H1 (cell line): ENCODE measurements at regions not wholly inside any gene's neighbourhood (a gene's known extent, or its start where the extent isn't known, plus 50 kb on each side); places are given as distances from the start of the nearest gene placed in this dataset.

Source experiments
- CTCF ChIA-PET: fragments of 300-600 bp; sonication (Branson Sonifier 250); formaldehyde crosslinking; loops from one replicate; lab custom pipeline; 2021; ENCODE audit not compliant: partially characterized antibody; lab: Charles Lee
- POLR2A ChIA-PET: fragments of 300-600 bp; sonication (Branson Sonifier 250); formaldehyde crosslinking; loops from one replicate; lab custom pipeline; 2021; ENCODE audit warnings: inconsistent platforms; ENCODE audit not compliant: partially characterized antibody; lab: Charles Lee
- DNase-seq, 2 experiments: peaks; one replicate each; pipeline versions ENCODE4 v3.0.0 to v3.0.0-alpha.2; 2010 to 2022; ENCODE audit warnings: low spot score in 2 of 2, low read depth in 1 of 2, mixed read lengths in 1 of 2
- FAIRE-seq: peaks from 2 replicates; lab custom pipeline; 2011; peaks lifted over from hg19 to GRCh38; lab: Jason Lieb, UNC
- H2AFZ ChIP-seq: 2 replicates; pipeline ENCODE4 v1.8.1; 2012; ENCODE audit warnings: low read length, inconsistent platforms
- H2AK5ac ChIP-seq: 2 replicates; pipeline ENCODE4 v1.6.1; 2013; ENCODE audit warnings: low read depth, low read length
- H2BK120ac ChIP-seq: replicated peaks from 2 replicates; pipeline ENCODE3; 2013; ENCODE audit warnings: low read depth, low read length, inconsistent platforms
- H2BK12ac ChIP-seq: 2 replicates; pipeline ENCODE4 v1.6.1; 2013; ENCODE audit warnings: low read depth, low read length
- H2BK15ac ChIP-seq: 2 replicates; pipeline ENCODE4 v1.6.1; 2013; ENCODE audit warnings: low read length
- H2BK20ac ChIP-seq: 2 replicates; pipeline ENCODE4 v1.6.1; 2013; ENCODE audit warnings: low read length
- H2BK5ac ChIP-seq: 2 replicates; pipeline ENCODE4 v1.6.1; 2013; ENCODE audit warnings: low read depth, low read length
- H3K14ac ChIP-seq: 2 replicates; pipeline ENCODE4 v1.6.1; 2013; ENCODE audit warnings: inconsistent platforms; ENCODE audit not compliant: insufficient read length
- H3K18ac ChIP-seq: 2 replicates; pipeline ENCODE4 v1.6.1; 2013; ENCODE audit warnings: low read length; ENCODE audit errors: extremely low read depth
- H3K23ac ChIP-seq: 2 replicates; pipeline ENCODE4 v1.6.1; 2013; ENCODE audit warnings: inconsistent platforms; ENCODE audit not compliant: insufficient read length
- H3K23me2 ChIP-seq: 2 replicates; pipeline ENCODE4 v1.6.1; 2013; ENCODE audit warnings: low read depth, low read length
- H3K27ac ChIP-seq: 2 replicates; pipeline ENCODE4 v1.6.1; 2011; ENCODE audit warnings: low read depth, low read length, inconsistent platforms
- H3K27me3 ChIP-seq, 4 experiments: replicated peaks in 1 of 4; 1 replicate in 1 of 4; 2 replicates in 3 of 4; pipeline versions ENCODE4 v1.6.1 to v1.8.1; 2011 to 2013; ENCODE audit warnings: low read length in 3 of 4, mild to moderate bottlenecking in 3 of 4, inconsistent platforms in 2 of 4, mixed read lengths in 2 of 4, moderate library complexity in 1 of 4; ENCODE audit not compliant: control insufficient read depth in 3 of 4, insufficient read depth in 3 of 4; ENCODE audit errors: extremely low read depth in 1 of 4
- H3K36me3 ChIP-seq, 4 experiments: 2 replicates each; pipeline versions ENCODE4 v1.6.1 to v1.8.1; 2011 to 2013; ENCODE audit warnings: mild to moderate bottlenecking in 4 of 4, low read length in 3 of 4, moderate library complexity in 2 of 4, control low read depth in 1 of 4, inconsistent platforms in 1 of 4; ENCODE audit not compliant: insufficient read depth in 4 of 4, control insufficient read depth in 2 of 4
- H3K4ac ChIP-seq: replicated peaks from 2 replicates; pipeline ENCODE3; 2013; ENCODE audit warnings: low read length, low read depth, mixed read lengths, inconsistent platforms; ENCODE audit not compliant: insufficient read length
- H3K4me1 ChIP-seq, 4 experiments: replicated peaks in 1 of 4; 1 replicate in 1 of 4; 2 replicates in 3 of 4; pipeline versions ENCODE4 v1.6.1 to v1.8.1; 2011 to 2013; ENCODE audit warnings: low read length in 3 of 4, inconsistent platforms in 2 of 4, mixed read lengths in 1 of 4; ENCODE audit not compliant: insufficient read depth in 4 of 4, control insufficient read depth in 3 of 4
- H3K4me2 ChIP-seq, 2 experiments: 2 replicates each; pipeline versions ENCODE4 v1.6.1 to v1.8.1; 2011 to 2013; ENCODE audit warnings: low read depth in 2 of 2, low read length in 2 of 2, control low read depth in 1 of 2, inconsistent platforms in 1 of 2, mild to moderate bottlenecking in 1 of 2; ENCODE audit not compliant: insufficient read depth in 1 of 2
- H3K4me3 ChIP-seq, 4 experiments: fragments of 200-600, 300-600 bp in 1 of 4; sonication (generic), shearing (Covaris generic), sonication (Bioruptor Twin) in 1 of 4; 2 replicates each; pipeline versions ENCODE4 v1.5.1 to v1.8.1; 2011 to 2016; ENCODE audit warnings: low read length in 4 of 4, low read depth in 3 of 4, control low read depth in 2 of 4, inconsistent platforms in 2 of 4, mild to moderate bottlenecking in 2 of 4, mixed read lengths in 1 of 4, moderate library complexity in 1 of 4; ENCODE audit not compliant: insufficient read depth in 2 of 4; ENCODE audit errors: extremely low read depth in 1 of 4
- H3K56ac ChIP-seq: replicated peaks from 2 replicates; pipeline ENCODE3; 2013; ENCODE audit warnings: low read depth, mild to moderate bottlenecking, mixed read lengths, low read length, inconsistent platforms; ENCODE audit not compliant: insufficient read length
- H3K79me1 ChIP-seq: 2 replicates; pipeline ENCODE4 v1.6.1; 2013; ENCODE audit warnings: low read depth, low read length, control low read depth
- H3K79me2 ChIP-seq, 2 experiments: 2 replicates each; pipeline versions ENCODE4 v1.6.1 to v1.8.1; 2012 to 2013; ENCODE audit warnings: low read length in 2 of 2, mild to moderate bottlenecking in 2 of 2, inconsistent platforms in 1 of 2; ENCODE audit not compliant: insufficient read depth in 2 of 2, control insufficient read depth in 1 of 2
- H3K9ac ChIP-seq, 4 experiments: replicated peaks in 1 of 4; 1 replicate in 1 of 4; 2 replicates in 3 of 4; pipeline versions ENCODE4 v1.6.1 to v1.8.1; 2011 to 2013; ENCODE audit warnings: low read depth in 3 of 4, low read length in 3 of 4, control low read depth in 2 of 4, mild to moderate bottlenecking in 2 of 4, moderate library complexity in 2 of 4, inconsistent platforms in 1 of 4; ENCODE audit errors: extremely low read depth in 1 of 4
- H3K9me3 ChIP-seq, 2 experiments: 2 replicates each; pipeline versions ENCODE4 v1.6.1 to v1.8.1; 2012 to 2013; ENCODE audit warnings: mild to moderate bottlenecking in 2 of 2, moderate library complexity in 2 of 2, control low read depth in 1 of 2, inconsistent platforms in 1 of 2, low read depth in 1 of 2, low read length in 1 of 2, mixed read lengths in 1 of 2; ENCODE audit not compliant: insufficient read depth in 2 of 2
- H4K20me1 ChIP-seq, 2 experiments: replicated peaks in 1 of 2; 2 replicates each; pipeline versions ENCODE3 to v1.8.1; 2011 to 2013; ENCODE audit warnings: inconsistent platforms in 2 of 2, low read length in 2 of 2, mild to moderate bottlenecking in 1 of 2; ENCODE audit not compliant: insufficient read depth in 2 of 2, control insufficient read depth in 1 of 2
- H4K5ac ChIP-seq: 2 replicates; pipeline ENCODE4 v1.6.1; 2013; ENCODE audit warnings: low read length, low read depth, mixed read lengths, inconsistent platforms; ENCODE audit not compliant: insufficient read length
- H4K8ac ChIP-seq: 2 replicates; pipeline ENCODE4 v1.8.0; 2013; ENCODE audit warnings: mild to moderate bottlenecking, moderate library complexity, low read length, inconsistent platforms; ENCODE audit not compliant: insufficient read depth; ENCODE audit errors: extremely low read depth
- H4K91ac ChIP-seq: replicated peaks from 2 replicates; pipeline ENCODE3; 2013; ENCODE audit warnings: low read length, mixed read lengths, inconsistent platforms; ENCODE audit not compliant: insufficient read length
- ASH2L ChIP-seq: fragments of 200-600, 300-600 bp; sonication (generic); IDR thresholded peaks from one replicate; pipeline ENCODE4 v1.7.1; 2017; ENCODE audit warnings: low read length
- ATF2 ChIP-seq: IDR thresholded peaks from 2 replicates; pipeline ENCODE4 v1.6.1; 2012; ENCODE audit warnings: low read length, inconsistent platforms
- BRCA1 ChIP-seq: IDR thresholded peaks from 2 replicates; pipeline ENCODE4 v1.6.1; 2012; ENCODE audit warnings: low read depth, low read length, improper control_type of control experiment
- CBX8 ChIP-seq: fragments of 300-800, 300-1000 bp; sonication (generic); IDR thresholded peaks from 2 replicates; pipeline ENCODE4 v1.7.1; 2016; ENCODE audit warnings: low read depth, low read length, borderline replicate concordance
- CREB1 ChIP-seq: IDR thresholded peaks from 2 replicates; pipeline ENCODE4 v1.6.1; 2012; ENCODE audit warnings: inconsistent platforms
- EP300 ChIP-seq, 2 experiments: IDR thresholded peaks; 1 replicate in 1 of 2; 2 replicates in 1 of 2; pipeline ENCODE4 v1.6.1; 2011 to 2012; ENCODE audit warnings: low read depth in 2 of 2, low read length in 2 of 2, mild to moderate bottlenecking in 2 of 2, borderline replicate concordance in 1 of 2, inconsistent platforms in 1 of 2, moderate library complexity in 1 of 2
- GABPA ChIP-seq: IDR thresholded peaks from 2 replicates; pipeline ENCODE4 v1.6.1; 2011; ENCODE audit warnings: mild to moderate bottlenecking, low read length, moderate library complexity, borderline replicate concordance; ENCODE audit not compliant: insufficient read depth
- JUN ChIP-seq: IDR thresholded peaks from 2 replicates; pipeline ENCODE4 v1.6.1; 2011; ENCODE audit warnings: low read depth, mild to moderate bottlenecking, improper control_type of control experiment, low read length
- MAFK ChIP-seq: IDR thresholded peaks from 2 replicates; pipeline ENCODE4 v1.6.1; 2012; ENCODE audit warnings: low read depth, mild to moderate bottlenecking, improper control_type of control experiment, low read length
- POU5F1 ChIP-seq: IDR thresholded peaks from 2 replicates; pipeline ENCODE4 v1.6.1; 2011; ENCODE audit warnings: low read depth, mild to moderate bottlenecking, low read length, moderate library complexity
- SIN3A ChIP-seq, 2 experiments: IDR thresholded peaks in 1 of 2; conservative IDR thresholded peaks in 1 of 2; 2 replicates each; pipeline ENCODE4 v1.6.1; 2011 to 2012; ENCODE audit warnings: low read length in 2 of 2, improper control_type of control experiment in 1 of 2, low read depth in 1 of 2, mild to moderate bottlenecking in 1 of 2
- SIRT6 ChIP-seq: IDR thresholded peaks from one replicate; pipeline ENCODE4 v1.7.1; 2012; ENCODE audit warnings: low read length, inconsistent platforms
- SRF ChIP-seq: IDR thresholded peaks from 2 replicates; pipeline ENCODE4 v1.6.1; 2011; ENCODE audit warnings: mild to moderate bottlenecking, low read depth, low read length, moderate library complexity
- ZNF274 ChIP-seq: IDR thresholded peaks from 2 replicates; pipeline ENCODE4 v1.7.0; 2012; ENCODE audit warnings: low read length, borderline replicate concordance; ENCODE audit errors: extremely low read depth
- WGBS, 2 experiments: shearing (Covaris generic) in 1 of 2; methylation state at CpG; one replicate each; pipeline versions ENCODE4 v1.1.6 to v1.1.7; 2013 to 2015; ENCODE audit warnings: low lambda C conversion rate in 2 of 2, mixed read lengths in 2 of 2, inconsistent platforms in 1 of 2, low coverage in 1 of 2, missing lambda C conversion rate in 1 of 2; ENCODE audit not compliant: insufficient replicate concordance in 2 of 2, insufficient coverage in 1 of 2, insufficient read length in 1 of 2; ENCODE audit errors: extremely low coverage in 1 of 2, missing lambda C conversion rate in 1 of 2; 5-methylcytosine and 5-hydroxymethylcytosine counted together

GRCh38 chr9:1248743-1249142 lies 198.6 kb downstream of the DMRT2 start:
- H3K27ac ChIP-seq, result no peak overlapping the region
- no peak overlapping the region for H3K18ac ChIP-seq
- H3K4me3 ChIP-seq, result no peak overlapping the region
- no peaks in the 10 kb centered on the region for H3K79me1 ChIP-seq
- no peaks in the 10 kb centered on the region for H3K23me2 ChIP-seq
- H3K14ac ChIP-seq, result no peak overlapping the region
- no peaks in the 10 kb centered on the region for H3K79me2 ChIP-seq
- H2AK5ac ChIP-seq, result no peak overlapping the region
- no peak overlapping the region for H3K4ac ChIP-seq
- no peak overlapping the region for H3K9ac ChIP-seq
- WGBS, 2 experiments, result 85% methylated on average over 3 of the region's 3 CpGs; no CpG with 5 or more reads in 1 of the 2 experiments
- no peak overlapping the region for H2BK12ac ChIP-seq
- no peak overlapping the region for H2AFZ ChIP-seq
- ChIA-PET POLR2A (no interaction called here), CTCF (interaction anchor here (0.7 kb wide), 1 partner anchor 111 kb away, joined by 3 read pairs; no protein-coding TSS in a partner anchor)
- no peak overlapping the region for H4K91ac ChIP-seq
- peaks cover 50 to 74% of the 10 kb centered on the region in 2 experiments for H3K9me3 ChIP-seq
- no peak overlapping the region for H2BK15ac ChIP-seq
- no peak overlapping the region for H2BK20ac ChIP-seq
- no peaks in the 10 kb centered on the region for H3K36me3 ChIP-seq
- no peaks in the 10 kb centered on the region for H3K27me3 ChIP-seq
- no peaks in the 10 kb centered on the region for H3K4me1 ChIP-seq
- no peak overlapping the region for H4K5ac ChIP-seq
- no peak overlapping the region for H4K8ac ChIP-seq
- no peak overlapping the region for H2BK120ac ChIP-seq
- no peak overlapping the region for H2BK5ac ChIP-seq
- no peaks in the 10 kb centered on the region for H4K20me1 ChIP-seq
- no peak overlapping the region for H3K56ac ChIP-seq
- DNase-seq, result no peak
- H3K4me2 ChIP-seq, result no peak overlapping the region
- FAIRE-seq, result no peak
- H3K23ac ChIP-seq, result no peak overlapping the region
- TF ChIP-seq EP300 (IDR thresholded peaks at IDR 0.05; ENCODE audit: borderline replicate concordance in 1 of 2, low read depth in 2 of 2, low read length in 2 of 2), result no peak
- no peak for TF ChIP-seq SIN3A (conservative IDR thresholded peaks at IDR 0.05 in 1 of 2, IDR thresholded peaks at IDR 0.05 in 1 of 2; ENCODE audit: low read depth in 1 of 2, low read length in 2 of 2)
- no peak for TF ChIP-seq POU5F1
- TF ChIP-seq ATF2, result no peak
- no peak for TF ChIP-seq ASH2L
- TF ChIP-seq ZNF274, result no peak
- no peak for TF ChIP-seq CBX8
- no peak for TF ChIP-seq MAFK
- no peak for TF ChIP-seq BRCA1
- TF ChIP-seq SIRT6, result no peak
- TF ChIP-seq CREB1, result no peak
- no peak for TF ChIP-seq SRF
- TF ChIP-seq GABPA, result no peak
- TF ChIP-seq JUN, result no peak
